Stimulated activated CD8-positive, alpha-beta memory T cell treated with anti-CD3 and anti-CD28 coated beads, Interleukin-15, amount 100 ng/mL, for 48 hours (primary cell): ENCODE measurements at regions not wholly inside any gene's neighbourhood (a gene's known extent, or its start where the extent isn't known, plus 50 kb on each side); places are given as distances from the start of the nearest gene placed in this dataset.
"Not testable (repeated sequence)": the region's sequence is repeated elsewhere in the genome, so short reads cannot be mapped to it uniquely, and the experiment has no call there.

Source experiments
- DNase-seq, 2 donors: peaks; one replicate each; pipeline ENCODE4 v3.0.0-alpha.2; 2020; ENCODE audit warnings: low read depth in 2 of 2

DNA sequence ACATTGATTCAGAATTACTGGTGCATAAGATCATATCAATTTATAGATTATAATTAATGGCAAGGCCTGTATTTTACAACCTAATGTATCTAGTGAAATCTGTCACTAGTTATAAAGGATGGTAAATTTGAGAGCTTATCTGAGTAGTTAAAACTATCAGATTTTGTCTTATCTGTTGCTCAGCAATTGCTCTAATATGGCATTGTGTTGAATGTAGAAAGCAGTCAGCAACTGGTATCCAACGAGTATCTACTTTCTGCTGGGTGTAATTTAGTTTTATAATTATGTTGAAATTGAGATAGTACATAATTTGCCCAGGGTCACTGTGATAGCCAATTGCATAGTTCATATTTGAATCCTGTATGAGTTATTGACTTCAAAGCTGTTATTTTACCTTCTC, 1005.7 kb downstream of the CDH11 start:
- DNase-seq, result no peak

DNA sequence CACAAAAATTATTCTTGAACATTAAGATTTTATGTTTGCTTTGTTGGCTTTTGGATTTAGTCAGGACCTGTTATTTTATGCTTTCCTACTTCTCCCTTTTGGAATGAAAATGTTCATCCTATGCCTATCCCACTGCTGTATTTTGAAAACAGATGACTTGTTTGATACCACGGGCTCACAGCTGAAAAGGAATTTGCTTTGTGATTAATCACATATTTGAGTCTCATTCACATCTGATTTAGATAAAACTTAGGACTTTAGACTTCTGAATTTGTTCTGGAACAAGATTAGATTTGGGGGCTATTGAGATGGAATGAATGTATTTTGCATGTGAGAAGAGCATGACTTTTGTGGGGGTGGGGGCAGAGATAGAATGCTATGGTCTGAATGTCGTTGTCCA, 1012.6 kb downstream of the CDH11 start:
- DNase-seq, result no peak

DNA sequence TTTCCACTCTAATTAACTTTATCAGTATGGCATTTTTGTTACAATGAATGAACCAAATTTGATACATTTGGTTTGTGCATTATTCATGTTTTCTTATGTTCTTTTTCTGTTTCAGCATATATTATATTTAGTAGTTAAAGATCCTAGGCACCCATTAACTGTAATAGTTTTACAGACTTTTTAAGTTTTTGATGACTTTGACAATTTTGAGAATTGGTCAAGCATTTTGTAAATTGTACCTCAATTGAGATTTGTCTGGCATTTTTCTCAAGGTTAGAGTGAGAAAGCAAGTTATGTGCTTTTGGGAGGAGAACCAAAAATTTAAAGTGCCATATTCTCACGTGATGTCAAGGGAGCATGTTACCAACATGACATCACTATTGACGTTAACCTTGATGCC, 1019.2 kb downstream of the CDH11 start:
- no peak for DNase-seq

DNA sequence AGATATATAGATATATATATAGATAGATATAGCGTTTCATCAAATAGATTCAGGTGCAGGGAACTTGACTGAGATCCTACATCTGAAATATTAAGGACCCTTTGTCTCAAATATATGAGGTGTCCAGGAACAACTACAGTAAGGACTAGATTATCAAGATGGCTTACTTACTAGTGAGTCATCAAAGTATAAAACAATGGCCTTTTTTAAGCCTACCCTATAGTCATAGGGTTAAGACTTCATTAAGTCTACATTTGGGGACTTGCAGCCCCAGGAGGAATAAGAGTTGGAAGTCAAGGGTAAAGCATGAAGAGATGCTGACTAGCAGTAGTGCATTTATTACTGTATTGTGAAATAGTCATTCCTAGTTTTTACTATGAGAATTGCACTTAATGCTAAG, 1023.4 kb downstream of the CDH11 start:
- no peak for DNase-seq

DNA sequence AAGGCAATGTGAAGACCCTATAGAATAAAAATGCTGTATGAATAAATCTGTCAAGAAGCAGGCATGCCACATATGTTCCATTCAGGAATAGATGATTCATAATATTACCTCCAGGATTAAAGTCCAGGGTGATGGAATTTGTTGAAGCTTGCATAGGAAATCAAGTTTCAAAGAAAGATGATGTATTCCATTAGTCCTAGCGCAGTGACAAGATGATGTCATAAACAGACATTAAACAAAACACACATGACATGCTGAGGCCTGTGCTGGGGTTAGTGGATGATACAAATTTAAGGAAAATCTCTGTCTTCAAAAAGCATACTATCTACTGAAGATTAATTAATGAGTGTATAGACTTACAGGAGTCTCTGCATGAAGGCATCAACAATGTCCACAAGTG, 1025.2 kb downstream of the CDH11 start:
- DNase-seq, result no peak

DNA sequence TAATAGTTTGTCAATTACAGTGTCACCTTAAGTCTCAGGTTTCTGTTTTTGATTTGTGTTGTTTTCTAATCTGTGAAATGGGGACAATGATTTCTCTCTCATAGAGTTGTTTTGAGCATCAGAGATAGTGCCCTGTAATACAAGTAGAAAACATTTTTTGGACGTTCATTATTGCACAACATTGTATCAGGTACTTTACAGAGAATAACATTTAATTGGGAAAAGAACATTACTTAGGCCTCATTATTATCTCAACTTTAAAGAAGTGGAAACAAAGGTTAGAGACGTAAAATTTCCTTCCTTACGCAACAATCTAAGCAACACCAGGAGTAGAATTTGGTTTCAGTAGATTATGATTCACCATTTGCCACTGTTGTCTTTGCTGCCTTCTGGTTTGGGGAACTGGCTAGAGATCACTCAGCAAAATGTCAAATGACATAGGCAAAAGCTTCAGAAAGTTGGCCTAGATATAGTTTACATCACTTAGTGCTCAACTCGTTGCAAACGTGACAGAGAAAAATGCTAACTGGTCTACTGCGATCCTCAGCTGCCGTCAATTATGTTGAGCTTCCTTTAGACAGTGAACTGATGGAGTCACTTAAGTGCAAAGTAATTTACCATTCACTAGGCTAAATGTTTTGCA, 1026.8 kb downstream of the CDH11 start:
- DNase-seq, result no peak

DNA sequence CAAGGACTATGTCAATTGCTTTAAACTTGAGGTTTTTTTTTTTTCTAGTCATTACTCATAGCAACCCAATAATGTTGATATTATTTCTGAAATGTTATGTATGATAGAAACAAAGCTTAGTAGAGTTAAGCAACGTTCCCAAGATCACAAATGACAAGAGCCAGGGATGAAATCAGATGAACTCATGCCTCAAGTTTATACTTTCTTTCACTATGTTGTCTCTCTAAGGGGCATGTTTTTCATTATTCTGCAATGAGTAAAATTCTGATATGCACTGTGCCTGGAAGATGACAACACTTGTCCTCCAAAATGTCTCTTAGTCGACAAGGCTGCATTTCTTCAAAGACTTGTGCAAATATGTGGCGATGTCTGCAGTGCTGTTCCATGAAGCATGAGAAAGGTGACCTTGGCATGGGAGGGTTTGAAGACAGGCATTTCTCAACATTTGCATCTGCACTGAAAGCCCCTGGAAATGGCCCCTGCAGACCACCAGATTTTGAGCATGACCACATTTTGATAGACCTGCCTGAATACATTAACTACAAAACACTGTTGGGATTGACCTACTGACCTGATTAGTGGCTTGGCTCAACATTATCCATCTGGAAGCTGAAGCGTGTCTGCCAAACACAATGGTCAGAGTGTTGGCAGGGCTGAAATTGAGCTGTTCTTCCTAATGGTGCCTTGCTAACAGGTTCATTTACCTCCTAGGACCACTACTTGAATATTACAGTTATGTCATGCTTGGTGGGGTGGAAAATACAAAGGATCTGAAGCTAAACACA, 1027.5 kb downstream of the CDH11 start:
- DNase-seq, result no peak

DNA sequence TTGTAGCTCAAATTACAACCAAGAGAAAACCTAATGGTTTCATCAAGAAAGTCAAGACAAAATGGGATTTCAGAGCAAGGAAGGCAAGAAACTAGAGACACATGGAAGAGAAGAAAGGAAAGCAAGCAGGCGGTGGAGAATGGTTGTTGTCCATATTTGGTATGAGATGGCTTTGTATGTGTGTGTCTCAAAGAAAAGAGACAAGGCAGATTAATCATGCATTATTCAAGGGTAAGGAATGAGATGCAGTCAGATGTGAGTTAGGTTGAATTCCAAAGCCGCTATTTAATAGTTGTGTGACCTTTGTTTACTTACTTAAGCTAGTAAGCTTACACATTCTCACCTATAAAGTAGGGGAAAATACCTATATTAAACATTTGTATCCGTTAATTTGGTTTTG, 1029.6 kb downstream of the CDH11 start:
- no peak for DNase-seq

DNA sequence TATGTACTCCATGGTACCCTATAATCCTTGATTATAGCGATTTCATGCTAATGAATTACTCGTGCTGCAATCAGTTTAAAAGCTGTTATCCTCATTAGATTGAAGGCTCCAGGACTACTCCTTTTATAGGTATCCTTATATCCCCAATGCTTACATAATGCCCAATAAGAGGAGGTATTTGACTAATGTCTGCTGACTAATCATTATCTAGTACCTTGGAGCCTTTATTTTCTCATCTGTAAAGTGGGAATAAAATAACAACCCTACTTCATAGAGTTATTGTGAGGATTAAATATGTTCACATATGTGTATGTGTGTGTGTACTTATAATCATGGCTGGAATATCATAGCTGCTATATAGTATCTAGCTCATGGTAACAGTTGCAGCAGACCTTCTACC, 1031.5 kb downstream of the CDH11 start:
- no peak for DNase-seq

DNA sequence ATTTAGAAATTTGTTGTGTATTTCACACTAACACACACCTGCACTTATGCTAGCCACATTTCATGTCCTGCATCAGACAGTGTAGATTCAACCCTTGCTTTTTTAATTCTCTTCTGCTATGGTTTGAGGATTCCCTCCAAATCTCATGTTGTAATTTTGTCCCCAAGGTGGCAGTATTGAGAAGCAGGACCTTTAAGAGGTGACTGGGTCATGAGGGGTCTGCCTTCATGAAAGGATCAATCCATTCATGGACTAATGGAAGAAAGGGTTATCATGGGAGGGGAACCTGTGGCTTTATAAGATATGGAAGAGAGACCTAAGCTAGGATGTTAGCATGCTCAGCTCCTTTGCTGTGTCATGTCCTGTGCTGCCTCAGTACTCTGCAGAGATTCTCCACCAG, 1032.2 kb downstream of the CDH11 start:
- no peak for DNase-seq

DNA sequence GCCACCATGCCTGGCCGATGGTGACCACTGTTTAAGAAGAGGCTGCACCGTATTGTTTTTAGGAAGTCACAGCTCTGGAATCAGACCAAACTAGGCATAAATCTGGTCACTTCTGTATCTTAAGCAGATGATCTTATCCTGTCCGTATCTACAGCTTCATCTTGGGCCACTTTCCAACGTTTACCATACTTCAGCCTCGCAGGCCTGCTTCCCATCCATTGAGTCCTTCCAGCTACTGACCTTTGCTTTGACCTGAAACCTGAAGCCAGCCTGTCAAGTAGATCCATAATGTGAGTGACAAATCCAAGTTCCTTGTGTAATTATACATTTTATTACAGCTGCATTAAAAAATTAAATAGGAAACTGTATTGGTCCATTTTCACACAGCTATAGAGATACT, 1033.0 kb downstream of the CDH11 start:
- no peak for DNase-seq

DNA sequence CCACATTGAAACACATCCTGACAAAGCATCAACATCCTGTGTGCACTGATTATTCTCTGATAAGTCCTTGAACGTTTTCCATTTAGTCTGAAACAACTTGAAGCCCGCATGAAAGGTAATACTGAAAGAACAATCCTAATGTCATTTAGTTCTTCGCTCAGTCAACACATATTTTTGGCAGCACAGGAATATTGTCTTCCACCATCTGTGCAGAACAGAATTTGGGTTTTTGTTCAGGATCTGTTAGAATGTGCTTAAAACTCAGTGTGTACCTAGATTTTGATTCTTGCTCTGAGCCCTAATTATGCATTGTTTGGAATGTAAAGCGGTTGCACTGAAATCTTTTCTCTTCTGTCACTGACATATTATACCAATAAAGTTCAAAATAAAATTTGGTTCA, 1036.6 kb downstream of the CDH11 start:
- no peak for DNase-seq

DNA sequence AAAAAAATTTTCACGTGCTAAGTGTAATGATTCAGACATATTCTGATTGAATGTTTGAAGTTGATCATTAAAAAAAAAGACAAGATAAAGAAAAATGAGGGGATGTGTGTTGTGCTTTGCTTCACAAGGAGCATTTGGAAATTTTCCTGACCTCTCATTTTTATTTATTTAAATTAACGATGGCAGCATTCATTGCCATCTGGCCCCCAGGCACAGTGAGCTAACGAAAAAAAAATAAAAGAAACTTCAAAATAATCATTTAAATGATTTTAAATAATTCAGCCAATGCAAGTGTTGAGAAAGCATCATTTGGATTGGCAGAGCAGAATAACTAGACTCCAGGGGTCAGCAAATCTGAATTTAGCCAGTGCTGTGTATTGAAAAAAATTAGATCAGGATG, 1037.2 kb downstream of the CDH11 start:
- DNase-seq, result no peak

DNA sequence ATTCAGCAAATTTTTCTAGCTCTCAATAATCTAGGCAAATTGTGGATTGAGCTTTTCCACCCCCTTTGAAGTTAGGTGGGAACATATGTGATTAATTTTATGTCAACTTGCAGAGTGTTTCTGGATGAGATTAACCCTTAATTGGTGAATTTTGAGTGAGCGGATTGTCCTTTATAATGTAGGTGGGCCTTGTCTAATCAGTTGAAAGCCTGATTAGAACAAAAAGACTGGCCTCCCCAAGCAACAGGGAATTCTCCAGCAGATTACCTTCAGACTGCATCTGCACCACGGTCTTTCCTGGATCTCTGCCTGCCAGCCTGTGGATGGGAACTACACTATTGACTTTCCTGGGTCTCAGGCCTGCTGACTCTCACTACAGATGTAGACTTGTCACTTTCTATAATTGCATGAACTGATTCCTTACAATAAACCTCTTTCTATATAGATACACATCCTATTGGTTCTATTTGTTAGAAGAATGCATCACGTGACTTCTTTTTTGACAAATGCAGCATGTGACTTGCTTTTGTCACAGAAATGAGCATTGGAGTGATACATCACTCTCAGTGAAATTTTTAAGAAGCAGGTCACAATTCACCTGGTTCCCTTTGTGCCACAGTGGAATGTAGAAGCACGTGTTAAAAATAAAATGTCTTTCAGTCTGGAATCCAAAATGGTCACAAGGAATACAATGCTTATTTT, 1038.3 kb downstream of the CDH11 start:
- no peak for DNase-seq

DNA sequence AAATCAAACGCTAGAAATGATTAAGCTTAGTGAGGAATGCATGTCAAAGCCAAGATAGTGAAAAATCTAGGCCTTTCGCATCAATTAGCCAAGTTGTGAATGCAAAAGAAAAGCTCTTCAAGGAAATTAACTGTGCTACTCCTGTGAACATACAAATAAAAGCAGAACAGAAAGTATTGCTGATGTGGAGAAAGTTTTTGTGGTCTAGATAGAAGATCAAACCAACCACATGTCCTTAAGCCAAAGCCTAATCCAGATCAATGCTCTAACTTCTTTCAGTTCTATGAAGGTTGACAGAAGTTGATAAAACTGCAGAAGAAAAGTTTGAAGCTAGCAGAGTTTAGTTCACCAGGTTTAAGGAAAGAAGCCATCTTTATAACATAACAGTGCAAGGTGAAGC, 1044.6 kb downstream of the CDH11 start:
- no peak for DNase-seq

DNA sequence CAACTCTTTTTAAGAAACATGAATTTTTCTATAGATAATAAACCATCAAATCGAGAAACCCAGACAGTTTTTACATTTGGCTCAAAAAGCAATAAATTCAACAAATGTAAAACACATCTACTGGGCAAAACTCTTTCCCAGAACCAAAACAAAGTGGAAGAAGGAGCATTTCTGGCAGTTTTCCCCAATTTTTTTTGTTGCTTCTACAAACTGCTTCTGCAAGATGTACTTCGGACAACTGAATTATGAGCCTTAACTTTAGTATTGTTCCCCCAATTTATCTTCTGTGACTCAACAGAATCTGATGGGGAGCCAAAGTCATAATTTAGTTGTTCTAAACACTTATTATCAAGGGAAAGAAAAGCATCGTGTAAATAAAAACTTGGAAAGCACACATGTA, 1047.2 kb downstream of the CDH11 start:
- no peak for DNase-seq

DNA sequence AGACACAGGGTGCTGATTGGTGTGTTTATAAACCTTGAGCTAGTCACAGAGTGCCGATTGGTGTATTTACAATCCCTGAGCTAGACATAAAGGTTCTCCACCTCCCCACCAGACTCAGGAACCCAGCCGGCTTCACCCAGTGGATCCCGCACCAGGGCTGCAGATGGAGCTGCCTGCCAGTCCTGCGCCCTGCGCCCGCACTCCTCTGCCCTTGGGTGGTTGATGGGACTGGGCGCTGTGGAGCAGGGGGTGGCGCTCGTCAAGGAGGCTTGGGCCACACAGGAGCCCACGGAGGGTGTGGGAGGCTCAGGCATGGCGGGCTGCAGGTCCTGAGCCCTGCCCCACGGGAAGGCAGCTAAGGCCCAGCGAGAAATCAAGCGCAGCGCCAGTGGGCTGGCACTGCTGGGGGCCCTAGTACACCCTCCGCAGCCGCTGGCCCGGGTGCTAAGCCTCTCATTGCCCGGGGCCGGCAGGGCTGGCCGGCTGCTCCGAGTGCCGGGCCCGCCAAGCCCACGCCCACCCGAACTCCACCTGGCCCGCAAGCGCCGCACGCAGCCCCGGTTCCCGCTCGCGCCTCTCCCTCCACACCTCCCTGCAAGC, 1049.6 kb downstream of the CDH11 start:
- DNase-seq, result not testable (repeated sequence)

DNA sequence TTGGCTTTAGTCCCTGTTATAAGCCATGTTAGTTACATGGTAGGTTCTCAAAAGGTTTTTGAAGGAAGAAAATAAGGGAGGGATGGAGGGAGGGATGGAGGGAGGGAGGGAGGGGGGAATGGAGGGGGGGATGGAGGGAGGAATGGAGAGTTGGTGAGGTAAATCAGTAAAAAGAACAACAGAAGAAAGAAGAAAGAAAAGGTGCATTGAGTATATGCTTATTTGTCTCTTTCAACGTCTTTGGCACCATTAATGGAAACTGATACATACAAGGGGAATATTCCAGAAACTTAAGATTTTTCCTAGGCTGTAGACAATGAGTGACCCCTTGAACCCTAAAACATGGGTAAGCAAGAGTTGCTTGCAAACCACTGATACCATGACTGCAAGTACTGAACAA, 1056.3 kb downstream of the CDH11 start:
- DNase-seq, result no peak

DNA sequence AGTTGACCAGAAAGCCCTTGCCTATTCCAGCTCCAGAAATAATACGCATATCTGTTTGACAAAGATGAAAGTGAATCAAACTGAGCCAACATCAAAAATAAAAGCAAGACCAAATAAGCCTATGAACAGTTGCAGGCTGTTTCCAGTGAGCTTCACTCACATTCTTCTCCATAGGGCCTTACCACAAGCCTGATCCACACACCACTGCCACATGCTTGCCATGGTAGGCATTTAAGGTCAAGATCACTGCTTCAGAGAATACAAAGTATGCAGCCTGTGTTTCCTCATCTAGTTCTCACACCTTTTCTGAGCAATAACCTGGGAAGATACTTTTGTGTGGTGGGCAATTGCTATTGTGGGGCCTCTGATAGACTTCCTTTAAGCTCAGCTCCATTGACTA, 1060.2 kb downstream of the CDH11 start:
- DNase-seq, result no peak

DNA sequence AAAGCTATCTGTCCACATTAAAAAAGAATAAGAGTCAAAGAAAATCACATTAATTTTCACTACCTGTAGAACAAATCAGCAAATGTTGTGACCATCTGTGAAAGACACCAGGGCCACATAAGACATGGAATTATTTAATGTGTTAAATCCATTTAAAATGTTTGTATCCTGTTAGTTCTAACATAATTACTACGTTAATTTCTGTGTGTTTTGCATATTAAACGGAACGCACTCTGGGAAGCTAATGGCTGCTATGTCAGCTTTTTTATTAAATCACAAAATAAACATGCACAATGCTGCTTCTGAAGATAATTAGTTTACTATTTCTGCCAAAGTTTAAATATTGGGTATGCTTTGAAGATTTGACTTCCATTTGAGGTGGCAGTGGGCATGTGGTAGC, 1061.2 kb downstream of the CDH11 start:
- DNase-seq, result no peak

DNA sequence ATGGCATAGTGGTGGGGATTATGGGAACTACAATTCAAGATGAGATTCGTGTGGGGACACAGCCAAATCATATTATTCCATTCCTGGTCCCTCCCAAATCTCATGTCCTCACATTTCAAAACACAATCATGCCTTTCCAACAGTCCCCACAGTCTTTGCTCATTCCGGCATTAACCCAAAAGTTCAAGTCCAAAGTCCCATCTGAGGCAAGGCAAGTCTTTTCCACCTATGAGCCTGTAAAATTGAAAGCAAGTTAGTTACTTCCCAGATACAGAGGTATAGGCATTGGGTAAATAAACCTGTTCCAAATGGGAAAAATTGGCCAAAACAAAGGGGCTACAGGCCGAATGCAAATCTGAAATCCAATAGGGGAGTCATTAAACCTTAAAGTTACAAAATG, 1063.2 kb downstream of the CDH11 start:
- no peak for DNase-seq

DNA sequence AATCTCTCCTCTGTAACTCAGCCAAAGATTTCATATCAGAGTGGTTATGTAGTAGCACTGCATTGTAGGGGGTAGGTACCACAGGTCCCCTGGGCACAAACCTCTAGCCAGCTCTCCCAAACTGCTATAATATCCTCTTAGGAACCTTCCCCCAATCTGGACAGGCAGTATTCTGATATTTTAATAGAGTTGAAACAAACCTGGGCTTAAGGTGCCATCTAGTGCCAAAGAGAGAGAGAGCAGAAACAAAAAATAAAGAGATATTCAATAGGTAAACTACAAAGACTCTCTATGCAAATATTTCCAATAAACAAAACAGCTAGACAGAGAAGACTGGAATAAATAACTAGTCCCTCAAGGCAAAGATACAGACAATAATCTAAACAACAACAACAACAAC, 1070.0 kb downstream of the CDH11 start:
- DNase-seq, result no peak

DNA sequence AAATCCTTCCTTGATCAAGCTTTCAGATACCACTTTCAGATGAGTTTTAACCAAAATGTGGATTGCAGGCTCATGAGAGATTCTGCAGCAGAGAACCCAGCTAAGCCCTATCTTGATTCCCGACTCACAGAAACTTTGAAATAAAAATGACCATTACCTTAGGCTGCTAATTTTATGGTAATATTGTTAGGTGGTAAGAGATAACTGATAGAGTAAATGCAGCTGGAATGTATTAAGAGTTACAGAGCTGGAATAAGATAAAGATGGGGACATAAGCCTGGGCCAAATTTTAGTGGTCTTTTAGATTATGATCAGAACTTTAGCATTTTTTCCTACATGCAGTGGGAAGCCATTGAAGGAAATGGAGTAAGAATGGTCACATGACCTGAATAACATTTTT, 1074.0 kb downstream of the CDH11 start:
- no peak for DNase-seq
